Cardiac fibroblast (primary cell): ENCODE measurements at regions not wholly inside any gene's neighbourhood (a gene's known extent, or its start where the extent isn't known, plus 50 kb on each side); places are given as distances from the start of the nearest gene placed in this dataset.
"Not testable (repeated sequence)": the region's sequence is repeated elsewhere in the genome, so short reads cannot be mapped to it uniquely, and the experiment has no call there.

Experiments
- DNase-seq, 2 donors: peaks; one replicate each; pipeline versions ENCODE4 v3.0.0 to v3.0.0-alpha.2; 2010; ENCODE audit warnings: low read depth in 2 of 2
- H3K4me3 ChIP-seq, 2 donors: replicated peaks in 1 of 2; 1 replicate in 1 of 2; 2 replicates in 1 of 2; pipeline ENCODE4 v1.5.1; 2011; ENCODE audit warnings: low read depth in 2 of 2, low read length in 2 of 2, mild to moderate bottlenecking in 2 of 2, moderate library complexity in 1 of 2
- TF ChIP-seq, protein P1 (sequence below): IDR thresholded peaks from one replicate; pipeline ENCODE4 v1.5.1; 2011; ENCODE audit warnings: low read depth, mild to moderate bottlenecking, low read length, inconsistent platforms

DNA sequence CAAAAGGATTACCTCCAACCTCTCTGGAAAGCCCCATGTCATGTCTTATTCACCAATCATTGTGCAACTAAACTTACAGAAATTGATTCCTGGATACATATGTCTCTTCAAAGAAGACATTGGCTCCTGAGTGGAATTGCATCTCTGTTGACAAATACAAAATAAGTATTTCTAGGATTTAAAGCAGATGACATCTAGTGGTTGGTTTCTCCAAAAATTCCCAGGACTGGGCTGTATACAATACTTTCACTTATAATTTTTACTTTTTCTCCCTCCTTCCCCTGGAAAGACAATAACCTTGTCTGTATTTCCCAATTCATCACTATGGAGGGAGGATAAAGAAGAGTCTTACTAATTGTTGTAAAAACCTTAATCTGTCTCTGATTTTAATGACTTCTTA is 1347.4 kb downstream of the NCAM2 start:
- TF ChIP-seq, protein P1, sequence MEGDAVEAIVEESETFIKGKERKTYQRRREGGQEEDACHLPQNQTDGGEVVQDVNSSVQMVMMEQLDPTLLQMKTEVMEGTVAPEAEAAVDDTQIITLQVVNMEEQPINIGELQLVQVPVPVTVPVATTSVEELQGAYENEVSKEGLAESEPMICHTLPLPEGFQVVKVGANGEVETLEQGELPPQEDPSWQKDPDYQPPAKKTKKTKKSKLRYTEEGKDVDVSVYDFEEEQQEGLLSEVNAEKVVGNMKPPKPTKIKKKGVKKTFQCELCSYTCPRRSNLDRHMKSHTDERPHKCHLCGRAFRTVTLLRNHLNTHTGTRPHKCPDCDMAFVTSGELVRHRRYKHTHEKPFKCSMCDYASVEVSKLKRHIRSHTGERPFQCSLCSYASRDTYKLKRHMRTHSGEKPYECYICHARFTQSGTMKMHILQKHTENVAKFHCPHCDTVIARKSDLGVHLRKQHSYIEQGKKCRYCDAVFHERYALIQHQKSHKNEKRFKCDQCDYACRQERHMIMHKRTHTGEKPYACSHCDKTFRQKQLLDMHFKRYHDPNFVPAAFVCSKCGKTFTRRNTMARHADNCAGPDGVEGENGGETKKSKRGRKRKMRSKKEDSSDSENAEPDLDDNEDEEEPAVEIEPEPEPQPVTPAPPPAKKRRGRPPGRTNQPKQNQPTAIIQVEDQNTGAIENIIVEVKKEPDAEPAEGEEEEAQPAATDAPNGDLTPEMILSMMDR: no peak
- H3K4me3 ChIP-seq: no peak overlapping the region
- no peak for DNase-seq

DNA sequence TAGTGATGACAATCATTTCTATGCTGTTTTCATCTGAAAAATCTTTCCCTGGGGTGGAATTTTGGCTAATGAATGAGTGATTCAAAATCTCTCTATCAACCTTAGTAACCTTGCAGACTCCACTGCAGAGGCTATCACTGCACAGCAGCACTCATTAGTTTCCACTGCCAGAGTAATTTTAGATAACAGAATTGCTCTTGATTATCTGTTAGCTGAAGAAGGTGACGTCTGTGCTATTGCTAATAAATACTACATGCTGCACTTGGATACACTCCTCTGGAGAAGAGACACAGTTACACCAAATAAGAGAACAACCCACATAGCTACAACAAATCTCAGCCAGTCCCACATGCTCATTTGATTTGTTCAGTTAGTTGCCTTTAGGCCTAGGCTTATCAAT is 1348.4 kb downstream of the NCAM2 start:
- H3K4me3 ChIP-seq: no peak overlapping the region
- TF ChIP-seq, protein P1: no peak
- no peak for DNase-seq

- DNase-seq: no peak
- no peak overlapping the region for H3K4me3 ChIP-seq
- TF ChIP-seq, protein P1: no peak
Observed at GRCh38 chr21:22351076-22351475, 1352.9 kb downstream of the NCAM2 start.

DNA sequence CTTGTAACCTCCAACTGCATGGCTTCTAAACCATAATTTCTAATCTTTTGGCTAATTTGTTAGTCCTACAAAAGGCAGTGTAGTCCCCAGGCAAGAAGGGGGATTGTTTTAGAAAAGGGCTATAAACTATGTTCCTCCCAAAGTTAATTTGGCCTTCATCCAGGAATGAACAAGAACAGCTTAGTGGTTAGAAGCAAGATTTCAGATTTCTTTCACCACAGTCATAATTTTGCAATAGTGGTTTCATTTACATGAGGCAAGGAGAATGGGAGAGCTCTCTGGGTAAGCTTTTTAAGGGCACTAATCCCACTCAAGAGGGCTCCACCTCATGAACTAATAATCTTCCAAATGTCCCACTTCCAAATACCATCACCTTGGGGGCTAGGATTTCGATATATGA is 1353.9 kb downstream of the NCAM2 start:
- TF ChIP-seq, protein P1: no peak
- DNase-seq: no peak
- H3K4me3 ChIP-seq: no peak overlapping the region

- H3K4me3 ChIP-seq: no peak overlapping the region
- TF ChIP-seq, protein P1: no peak
- DNase-seq: no peak
Observed at GRCh38 chr21:22355949-22356348, 1357.7 kb downstream of the NCAM2 start.

- TF ChIP-seq, protein P1: no peak
- DNase-seq: no peak
- H3K4me3 ChIP-seq: no peak overlapping the region
Observed at GRCh38 chr21:22356663-22357062, 1358.5 kb downstream of the NCAM2 start.

- not testable (repeated sequence) for DNase-seq, H3K4me3 ChIP-seq
Observed at GRCh38 chr21:22359599-22359998, 1361.4 kb downstream of the NCAM2 start.
